ENCODE measurements at regions not wholly inside any gene's neighbourhood (a gene's known extent, or its start where the extent isn't known, plus 50 kb on each side); places are given as distances from the start of the nearest gene placed in this dataset.
A peak's percentile ranks its signal among the peaks of the same experiment; 100 is the strongest.

- DNase-seq (ENCODE audit: low read depth in 4 of 4, low spot score in 3 of 4): no peak
These were observed 79.1 kb downstream of the ZNF365 start for GRCh38 chr10:62453274-62453673.

GRCh38 chr10:62454687-62455397 lies 80.7 kb downstream of the ZNF365 start:
- no peak for DNase-seq (ENCODE audit: low read depth in 4 of 4, low spot score in 3 of 4)

- no peak for DNase-seq (ENCODE audit: low read depth in 4 of 4, low spot score in 3 of 4)
These were observed 82.5 kb downstream of the ZNF365 start for GRCh38 chr10:62456611-62457101.

- no peak for DNase-seq (ENCODE audit: low read depth in 4 of 4, low spot score in 3 of 4)
These were observed 83.0 kb downstream of the ZNF365 start for GRCh38 chr10:62457196-62457595.

GRCh38 chr10:62457598-62457997 lies 83.4 kb downstream of the ZNF365 start:
- no peak for DNase-seq (ENCODE audit: low read depth in 4 of 4, low spot score in 3 of 4)

GRCh38 chr10:62459072-62459471 lies 84.9 kb downstream of the ZNF365 start:
- peak; percentile 5 to 52 (median 32) for DNase-seq (ENCODE audit: low read depth in 4 of 4, low spot score in 3 of 4)

- no peak for DNase-seq (ENCODE audit: low read depth in 4 of 4, low spot score in 3 of 4)
These were observed 85.3 kb downstream of the ZNF365 start for GRCh38 chr10:62459500-62459899.

- DNase-seq (ENCODE audit: low read depth in 4 of 4, low spot score in 3 of 4): no peak
These were observed 86.2 kb downstream of the ZNF365 start for GRCh38 chr10:62460393-62460792.

GRCh38 chr10:62461120-62461519 lies 87.0 kb downstream of the ZNF365 start:
- no peak for DNase-seq (ENCODE audit: low read depth in 4 of 4, low spot score in 3 of 4)

GRCh38 chr10:62462461-62462860 lies 88.3 kb downstream of the ZNF365 start:
- DNase-seq (ENCODE audit: low read depth in 4 of 4, low spot score in 3 of 4): no peak

GRCh38 chr10:62463364-62463763 lies 89.2 kb downstream of the ZNF365 start:
- DNase-seq (ENCODE audit: low read depth in 4 of 4, low spot score in 3 of 4): no peak

GRCh38 chr10:62464308-62464707 lies 90.1 kb downstream of the ZNF365 start:
- no peak for DNase-seq (ENCODE audit: low read depth in 4 of 4, low spot score in 3 of 4)

- no peak for DNase-seq (ENCODE audit: low read depth in 4 of 4, low spot score in 3 of 4)
These were observed 92.4 kb downstream of the ZNF365 start for GRCh38 chr10:62466590-62466989.

GRCh38 chr10:62467527-62467926 lies 93.4 kb downstream of the ZNF365 start:
- no peak for DNase-seq (ENCODE audit: low read depth in 4 of 4, low spot score in 3 of 4)

GRCh38 chr10:62471711-62472110 lies 97.5 kb downstream of the ZNF365 start:
- DNase-seq (ENCODE audit: low read depth in 4 of 4, low spot score in 3 of 4): no peak

- DNase-seq (ENCODE audit: low read depth in 4 of 4, low spot score in 3 of 4): no peak
These were observed 99.1 kb downstream of the ZNF365 start for GRCh38 chr10:62473241-62473640.

GRCh38 chr10:62475551-62475950 lies 101.4 kb downstream of the ZNF365 start:
- no peak for DNase-seq (ENCODE audit: low read depth in 4 of 4, low spot score in 3 of 4)

GRCh38 chr10:62479523-62479922 lies 105.4 kb downstream of the ZNF365 start:
- no peak for DNase-seq (ENCODE audit: low read depth in 4 of 4, low spot score in 3 of 4)

GRCh38 chr10:62480196-62480595 lies 106.0 kb downstream of the ZNF365 start:
- DNase-seq (ENCODE audit: low read depth in 4 of 4, low spot score in 3 of 4): no peak

- no peak for DNase-seq (ENCODE audit: low read depth in 4 of 4, low spot score in 3 of 4)
These were observed 108.4 kb downstream of the ZNF365 start for GRCh38 chr10:62482581-62482980.

GRCh38 chr10:62491597-62491996 lies 117.4 kb downstream of the ZNF365 start:
- no peak for DNase-seq (ENCODE audit: low read depth in 4 of 4, low spot score in 3 of 4)

GRCh38 chr10:62492012-62492869 lies 118.1 kb downstream of the ZNF365 start:
- DNase-seq (ENCODE audit: low read depth in 4 of 4, low spot score in 3 of 4): peak in 1 of 4 donors; percentile 6

Data from right renal pelvis (tissue), 4 donors.